ENCODE measurements at regions not wholly inside any gene's neighbourhood (a gene's known extent, or its start where the extent isn't known, plus 50 kb on each side); places are given as distances from the start of the nearest gene placed in this dataset.

GRCh38 chr12:66066137-66066928 is 64.2 kb downstream of the LLPH start:
- H3K9me3 Mint-ChIP-seq, result no peaks in the 10 kb centered on the region
- no peaks in the 10 kb centered on the region for H3K36me3 Mint-ChIP-seq (ENCODE audit: insufficient read depth)
- peaks cover 16% of the 10 kb centered on the region for H3K4me1 Mint-ChIP-seq (ENCODE audit: low read depth)
- ATAC-seq (peak; percentile 25 to 40), DNase-seq (no peak)
- peaks cover 20% of the 10 kb centered on the region for H3K27me3 Mint-ChIP-seq (ENCODE audit: low read depth)
- no peak overlapping the region for H3K4me3 Mint-ChIP-seq

GRCh38 chr12:66065641-66066136 is 64.9 kb downstream of the LLPH start:
- Mint-ChIP-seq H3K4me3 (no peak overlapping the region), H3K27me3 (ENCODE audit: low read depth) (peaks cover 22% of the 10 kb centered on the region), H3K4me1 (ENCODE audit: low read depth) (peaks cover 16% of the 10 kb centered on the region), H3K36me3 (ENCODE audit: insufficient read depth) (no peaks in the 10 kb centered on the region), H3K9me3 (no peaks in the 10 kb centered on the region)
- ATAC-seq, result no peak
- no peak for DNase-seq

- no peaks in the 10 kb centered on the region for H3K9me3 Mint-ChIP-seq
- DNase-seq (no peak), ATAC-seq (no peak)
- H3K36me3 Mint-ChIP-seq (ENCODE audit: insufficient read depth), result no peaks in the 10 kb centered on the region
- H3K27me3 Mint-ChIP-seq (ENCODE audit: low read depth), result peaks cover 26% of the 10 kb centered on the region
- peaks cover 16% of the 10 kb centered on the region for H3K4me1 Mint-ChIP-seq (ENCODE audit: low read depth)
- no peak overlapping the region for H3K4me3 Mint-ChIP-seq
Measured at GRCh38 chr12:66065150-66065549, 65.4 kb downstream of the LLPH start.

GRCh38 chr12:66063916-66064315 is 66.6 kb downstream of the LLPH start:
- no peaks in the 10 kb centered on the region for H3K9me3 Mint-ChIP-seq
- peaks cover 26% of the 10 kb centered on the region for H3K27me3 Mint-ChIP-seq (ENCODE audit: low read depth)
- DNase-seq (no peak), ATAC-seq (no peak)
- no peak overlapping the region for H3K4me3 Mint-ChIP-seq
- H3K4me1 Mint-ChIP-seq (ENCODE audit: low read depth), result peaks cover 16% of the 10 kb centered on the region
- H3K36me3 Mint-ChIP-seq (ENCODE audit: insufficient read depth), result no peaks in the 10 kb centered on the region

GRCh38 chr12:66062290-66062625 is 68.3 kb downstream of the LLPH start:
- H3K36me3 Mint-ChIP-seq (ENCODE audit: insufficient read depth), result no peaks in the 10 kb centered on the region
- no peak for DNase-seq
- H3K27me3 Mint-ChIP-seq (ENCODE audit: low read depth), result peaks cover 26% of the 10 kb centered on the region
- no peaks in the 10 kb centered on the region for H3K9me3 Mint-ChIP-seq
- peaks cover 15% of the 10 kb centered on the region for H3K4me1 Mint-ChIP-seq (ENCODE audit: low read depth)
- H3K4me3 Mint-ChIP-seq, result no peak overlapping the region
- no peak for ATAC-seq

GRCh38 chr12:66061557-66062289 is 68.8 kb downstream of the LLPH start:
- Mint-ChIP-seq H3K36me3 (ENCODE audit: insufficient read depth) (no peaks in the 10 kb centered on the region), H3K4me3 (no peak overlapping the region), H3K4me1 (ENCODE audit: low read depth) (peaks cover 10% of the 10 kb centered on the region), H3K9me3 (no peaks in the 10 kb centered on the region), H3K27me3 (ENCODE audit: low read depth) (peaks cover 24% of the 10 kb centered on the region)
- ATAC-seq, result no peak
- DNase-seq, result no peak

- ATAC-seq (no peak), DNase-seq (no peak)
- Mint-ChIP-seq H3K36me3 (ENCODE audit: insufficient read depth) (no peaks in the 10 kb centered on the region), H3K27me3 (ENCODE audit: low read depth) (peaks cover 24% of the 10 kb centered on the region), H3K4me3 (no peak overlapping the region), H3K4me1 (ENCODE audit: low read depth) (peaks cover 4% of the 10 kb centered on the region), H3K9me3 (no peaks in the 10 kb centered on the region)
Measured at GRCh38 chr12:66061076-66061475, 69.5 kb downstream of the LLPH start.

GRCh38 chr12:66060163-66060907 is 70.2 kb downstream of the LLPH start:
- DNase-seq (no peak), ATAC-seq (no peak)
- Mint-ChIP-seq H3K4me3 (no peak overlapping the region), H3K36me3 (ENCODE audit: insufficient read depth) (no peaks in the 10 kb centered on the region), H3K4me1 (ENCODE audit: low read depth) (no peaks in the 10 kb centered on the region), H3K9me3 (no peaks in the 10 kb centered on the region), H3K27me3 (ENCODE audit: low read depth) (peaks cover 21% of the 10 kb centered on the region)

GRCh38 chr12:66059666-66060065 is 70.9 kb downstream of the LLPH start:
- Mint-ChIP-seq H3K36me3 (ENCODE audit: insufficient read depth) (no peaks in the 10 kb centered on the region), H3K4me1 (ENCODE audit: low read depth) (no peaks in the 10 kb centered on the region), H3K4me3 (no peak overlapping the region), H3K27me3 (ENCODE audit: low read depth) (peaks cover 16% of the 10 kb centered on the region), H3K9me3 (no peaks in the 10 kb centered on the region)
- ATAC-seq (no peak), DNase-seq (no peak)

- ATAC-seq, result no peak
- H3K9me3 Mint-ChIP-seq, result no peaks in the 10 kb centered on the region
- no peaks in the 10 kb centered on the region for H3K4me1 Mint-ChIP-seq (ENCODE audit: low read depth)
- no peak for DNase-seq
- H3K36me3 Mint-ChIP-seq (ENCODE audit: insufficient read depth), result no peaks in the 10 kb centered on the region
- no peak overlapping the region for H3K4me3 Mint-ChIP-seq
- peaks cover 16% of the 10 kb centered on the region for H3K27me3 Mint-ChIP-seq (ENCODE audit: low read depth)
Measured at GRCh38 chr12:66058554-66058953, 72.0 kb downstream of the LLPH start.

- DNase-seq (no peak), ATAC-seq (peak in 1 of 2 donors; percentile 25)
- peaks cover 11% of the 10 kb centered on the region for H3K27me3 Mint-ChIP-seq (ENCODE audit: low read depth)
- no peaks in the 10 kb centered on the region for H3K36me3 Mint-ChIP-seq (ENCODE audit: insufficient read depth)
- H3K4me3 Mint-ChIP-seq, result no peak overlapping the region
- H3K9me3 Mint-ChIP-seq, result no peaks in the 10 kb centered on the region
- no peaks in the 10 kb centered on the region for H3K4me1 Mint-ChIP-seq (ENCODE audit: low read depth)
Measured at GRCh38 chr12:66055837-66056319, 74.7 kb downstream of the LLPH start.

- ATAC-seq, result no peak
- Mint-ChIP-seq H3K27me3 (ENCODE audit: low read depth) (peaks cover 12% of the 10 kb centered on the region), H3K4me1 (ENCODE audit: low read depth) (no peaks in the 10 kb centered on the region), H3K4me3 (no peak overlapping the region), H3K9me3 (no peaks in the 10 kb centered on the region), H3K36me3 (ENCODE audit: insufficient read depth) (no peaks in the 10 kb centered on the region)
- DNase-seq, result no peak
Measured at GRCh38 chr12:66052988-66053615, 77.4 kb downstream of the LLPH start.

- no peak overlapping the region for H3K4me3 Mint-ChIP-seq
- peaks cover 12% of the 10 kb centered on the region for H3K27me3 Mint-ChIP-seq (ENCODE audit: low read depth)
- H3K36me3 Mint-ChIP-seq (ENCODE audit: insufficient read depth), result no peaks in the 10 kb centered on the region
- no peak for DNase-seq
- H3K4me1 Mint-ChIP-seq (ENCODE audit: low read depth), result no peaks in the 10 kb centered on the region
- ATAC-seq, result no peak
- no peaks in the 10 kb centered on the region for H3K9me3 Mint-ChIP-seq
Measured at GRCh38 chr12:66051361-66051760, 79.2 kb downstream of the LLPH start.

GRCh38 chr12:66050610-66051009 is 79.9 kb downstream of the LLPH start:
- Mint-ChIP-seq H3K9me3 (no peaks in the 10 kb centered on the region), H3K36me3 (ENCODE audit: insufficient read depth) (no peaks in the 10 kb centered on the region), H3K4me3 (no peak overlapping the region), H3K27me3 (ENCODE audit: low read depth) (peaks cover 12% of the 10 kb centered on the region), H3K4me1 (ENCODE audit: low read depth) (no peaks in the 10 kb centered on the region)
- no peak for ATAC-seq
- DNase-seq, result no peak
